HG03565 (cell line): ENCODE measurements at regions not wholly inside any gene's neighbourhood (a gene's known extent, or its start where the extent isn't known, plus 50 kb on each side); places are given as distances from the start of the nearest gene placed in this dataset.

Experiments
- ATAC-seq: cut with Tn5 transposase; IDR thresholded peaks from one replicate; pipeline ENCODE4 v1.9.1; 2021; ENCODE audit warnings: mild to moderate bottlenecking, moderate library complexity; ENCODE audit not compliant: unreplicated experiment

DNA sequence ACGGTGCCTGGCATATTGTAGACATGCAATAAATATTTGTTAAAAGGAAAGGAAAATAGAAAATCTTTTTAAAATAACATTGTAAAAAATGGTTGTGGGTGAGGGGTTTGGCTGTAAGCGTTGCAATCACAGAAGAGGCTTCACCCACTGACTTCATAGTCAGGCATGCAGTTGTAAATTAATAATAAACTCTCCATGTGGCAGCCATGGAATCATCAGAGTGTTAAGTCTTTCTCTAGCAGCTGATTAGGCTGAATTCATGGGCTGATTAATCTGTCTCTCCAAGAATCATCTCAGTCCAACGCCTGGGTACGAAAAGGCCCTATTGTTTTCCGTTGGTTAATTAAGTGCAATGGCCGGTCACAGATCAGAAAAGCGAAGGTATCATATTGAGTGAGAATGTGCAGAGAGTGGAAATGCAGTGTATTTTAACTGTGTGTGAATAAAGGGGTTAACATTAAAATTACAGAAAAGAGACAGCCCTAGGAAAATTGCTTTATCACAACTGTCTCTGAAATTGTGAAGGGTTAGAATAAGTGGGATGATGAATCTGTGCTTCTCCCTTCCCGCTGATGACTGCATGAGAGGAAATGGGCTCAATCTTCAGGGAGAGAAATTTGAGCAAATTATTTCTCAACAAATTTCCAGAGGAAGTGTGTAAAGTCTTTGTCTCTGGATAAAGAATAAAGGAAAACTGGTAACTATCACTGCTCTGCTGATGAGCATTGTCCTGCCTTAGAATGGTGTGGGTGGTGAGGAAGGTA is 269.0 kb downstream of the FAM76B start:
- no peak for ATAC-seq

DNA sequence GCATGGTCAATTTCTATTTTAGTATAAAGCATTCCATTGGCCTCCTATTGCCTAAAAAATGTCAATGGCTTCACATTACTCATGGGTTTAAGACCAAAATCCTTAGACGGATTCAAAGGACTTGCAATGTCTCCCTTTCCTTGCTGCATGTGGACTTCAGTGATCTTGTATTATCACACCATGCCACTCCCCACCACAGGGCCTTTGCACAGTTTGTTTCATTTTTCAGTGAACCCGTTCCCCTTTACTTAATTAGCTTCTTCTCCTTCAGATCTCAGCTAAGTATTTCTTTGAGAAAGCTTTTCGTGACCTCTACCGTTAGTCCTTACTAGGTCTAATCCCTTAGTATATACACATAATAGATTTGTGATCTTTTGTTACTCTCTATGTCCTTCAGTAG is 269.7 kb downstream of the FAM76B start:
- ATAC-seq, result no peak

DNA sequence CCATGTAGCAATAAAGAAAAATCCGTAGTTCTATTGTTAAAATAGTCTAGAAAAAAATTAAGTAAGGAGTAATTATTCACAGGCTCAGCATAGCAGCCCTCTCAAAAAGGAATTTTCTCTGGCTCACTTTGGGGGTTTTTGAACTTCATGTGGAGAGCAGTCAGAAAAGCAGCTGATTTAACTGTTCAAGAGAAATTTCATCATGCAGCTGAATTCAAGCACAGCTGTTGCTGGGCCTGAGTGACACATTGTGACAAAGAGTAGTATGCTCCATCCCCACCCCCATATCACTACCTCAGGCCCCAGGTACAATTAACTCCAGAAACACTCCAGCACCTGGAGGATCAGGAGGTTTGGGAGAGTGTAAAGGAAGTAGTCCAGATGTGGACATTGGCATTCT is 272.1 kb downstream of the FAM76B start:
- ATAC-seq, result no peak

DNA sequence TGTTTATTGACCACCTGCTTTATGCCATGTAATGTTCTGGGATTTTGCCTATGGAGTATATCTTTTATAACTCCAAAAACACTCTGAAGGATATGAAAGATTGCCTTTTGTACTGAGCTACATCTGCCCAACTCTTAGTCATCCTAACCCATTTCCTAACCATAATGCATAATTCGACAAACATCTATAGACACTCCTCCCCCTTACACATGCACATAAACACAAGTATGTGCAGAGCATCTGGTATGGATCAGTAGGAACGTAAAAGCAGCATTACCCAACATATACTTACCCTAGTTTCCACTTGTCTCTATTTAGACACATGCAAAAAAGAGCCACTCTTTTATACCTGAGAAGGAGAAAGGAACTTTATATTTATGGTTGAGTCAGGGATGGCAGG is 272.8 kb downstream of the FAM76B start:
- no peak for ATAC-seq

DNA sequence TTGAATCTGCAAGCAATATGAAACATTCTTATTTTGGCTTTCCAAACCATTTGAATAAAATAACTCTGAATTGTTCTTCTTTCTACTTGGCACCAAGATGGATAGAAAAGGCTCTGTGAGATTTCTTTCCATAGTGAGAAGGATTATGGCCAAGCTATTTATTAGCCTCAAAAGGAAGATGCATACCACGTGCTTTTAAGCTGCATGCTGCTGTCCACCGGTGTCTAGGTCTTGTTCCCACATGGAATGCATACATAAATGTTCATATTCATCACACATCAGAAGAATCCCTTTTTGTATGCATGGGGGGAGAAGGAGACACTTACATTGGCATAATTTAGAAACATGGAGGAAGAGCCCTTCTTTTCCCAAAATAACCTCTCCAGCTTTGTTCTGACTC is 273.4 kb downstream of the FAM76B start:
- no peak for ATAC-seq

DNA sequence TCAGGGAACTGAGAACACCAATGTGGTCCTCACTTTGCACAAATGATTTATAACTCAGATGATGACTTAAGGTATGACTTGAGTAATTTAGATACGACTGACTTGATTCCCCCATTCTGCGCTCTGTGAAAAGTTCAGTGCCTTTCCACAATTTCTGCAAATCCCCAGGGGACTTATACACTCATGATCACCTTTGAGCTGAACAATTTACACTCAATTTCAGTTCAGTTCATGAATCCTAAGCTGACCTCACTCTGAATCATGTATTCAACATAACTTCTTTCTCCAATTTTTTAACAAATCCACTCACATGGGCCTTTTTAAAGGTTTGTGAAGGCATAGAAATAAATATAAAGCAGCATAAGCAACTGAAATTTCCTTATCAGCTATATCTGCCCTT is 274.2 kb downstream of the FAM76B start:
- no peak for ATAC-seq

DNA sequence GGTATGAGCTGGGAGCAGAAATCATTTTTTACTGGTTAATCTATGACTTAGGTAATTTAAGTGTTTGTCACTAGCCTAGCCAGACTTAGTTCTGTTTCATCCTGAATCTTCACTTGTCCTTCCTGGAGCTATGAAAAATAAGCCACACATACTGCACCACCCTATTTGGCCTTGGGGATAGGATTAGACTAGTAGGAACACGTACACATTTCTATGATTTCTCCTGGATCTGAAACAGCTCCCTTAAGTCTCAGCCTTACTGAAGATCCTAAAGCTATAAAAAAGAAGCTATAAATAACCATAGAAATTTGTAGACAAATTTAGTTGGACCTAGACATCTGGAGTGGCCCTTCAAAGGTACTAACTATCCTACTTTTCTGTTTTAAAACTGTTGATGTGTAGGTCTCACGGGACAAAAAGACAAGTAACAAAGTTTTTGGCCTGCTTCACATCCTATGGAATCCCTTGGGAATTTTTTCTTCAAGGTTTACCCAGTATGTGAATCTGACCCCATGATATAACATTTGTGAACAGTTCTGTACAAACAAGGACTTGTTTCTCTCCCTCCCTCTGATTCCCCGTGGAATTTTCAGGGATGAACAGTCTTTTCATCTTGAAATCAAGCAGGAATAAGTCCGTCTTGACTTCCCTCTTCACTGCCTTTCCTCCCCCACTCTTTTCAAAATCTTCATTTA is 275.0 kb downstream of the FAM76B start:
- ATAC-seq, result no peak

DNA sequence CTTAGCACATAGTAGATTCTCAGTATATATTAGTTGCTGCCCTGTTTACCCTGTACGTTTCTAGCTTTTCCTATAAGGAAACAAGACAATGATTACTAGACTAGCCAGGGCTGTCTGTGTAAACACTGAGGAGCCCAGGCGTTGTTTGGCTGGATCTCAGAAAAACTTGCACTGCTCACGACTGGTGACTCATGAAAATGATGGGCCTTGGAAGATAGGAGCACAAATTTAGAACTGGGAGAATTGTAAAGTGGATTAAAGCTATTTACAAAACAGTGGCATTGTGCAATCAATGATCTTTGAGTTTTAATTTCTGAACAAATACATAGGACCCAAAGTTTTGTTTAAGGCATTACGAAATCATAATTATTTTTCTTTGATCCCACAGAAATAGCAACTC is 276.9 kb downstream of the FAM76B start:
- no peak for ATAC-seq

DNA sequence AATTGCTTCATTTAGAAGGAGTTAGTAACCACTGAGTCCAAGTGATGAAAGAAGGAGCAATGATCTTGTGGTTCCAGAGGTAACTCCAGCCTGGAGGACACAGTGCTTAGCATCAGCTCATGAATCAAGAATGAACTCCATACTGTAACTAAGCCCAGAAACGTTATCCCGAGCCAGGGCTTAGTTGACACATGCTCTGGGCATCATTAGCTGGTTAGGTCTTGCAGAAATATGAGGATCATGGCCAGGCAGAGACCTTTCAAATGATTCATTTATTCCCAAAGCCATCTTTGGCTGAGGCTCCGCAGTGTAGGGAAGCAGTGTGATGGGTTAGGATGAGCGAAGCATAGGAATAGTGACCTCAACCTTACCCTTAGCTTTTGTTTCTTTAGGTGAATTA is 277.4 kb downstream of the FAM76B start:
- no peak for ATAC-seq

DNA sequence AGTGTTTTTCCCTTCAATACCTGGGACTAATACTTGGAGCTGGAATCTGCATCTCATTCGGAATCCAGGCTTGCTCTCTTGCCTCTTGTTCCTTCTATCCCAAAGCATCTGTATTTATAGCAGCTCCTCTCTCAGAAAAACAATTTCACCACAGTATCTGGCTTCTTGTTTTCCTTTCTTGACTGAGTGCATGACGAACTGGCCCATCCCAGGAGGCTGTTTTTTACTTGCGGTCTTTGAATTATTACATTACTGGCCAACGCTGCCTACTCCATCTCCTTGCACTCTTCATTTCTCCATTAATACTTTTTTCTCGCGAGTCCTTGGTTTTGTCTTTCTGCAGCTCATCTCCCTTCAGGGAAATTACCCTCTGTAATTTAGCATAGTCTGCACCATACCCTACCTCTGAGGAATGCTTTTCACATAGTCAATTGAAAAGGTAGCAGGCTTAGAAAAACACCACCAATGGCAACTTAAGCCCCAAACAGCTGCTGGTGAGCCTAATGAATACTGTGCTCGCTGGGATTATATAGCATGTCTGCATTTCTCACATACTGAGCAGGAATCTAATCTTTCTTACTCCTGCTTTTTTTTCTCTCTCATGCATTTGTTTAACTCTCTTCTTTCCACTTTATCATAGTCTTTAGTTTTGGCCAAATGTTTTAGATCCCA is 277.4 kb upstream of the SESN3 start:
- no peak for ATAC-seq

DNA sequence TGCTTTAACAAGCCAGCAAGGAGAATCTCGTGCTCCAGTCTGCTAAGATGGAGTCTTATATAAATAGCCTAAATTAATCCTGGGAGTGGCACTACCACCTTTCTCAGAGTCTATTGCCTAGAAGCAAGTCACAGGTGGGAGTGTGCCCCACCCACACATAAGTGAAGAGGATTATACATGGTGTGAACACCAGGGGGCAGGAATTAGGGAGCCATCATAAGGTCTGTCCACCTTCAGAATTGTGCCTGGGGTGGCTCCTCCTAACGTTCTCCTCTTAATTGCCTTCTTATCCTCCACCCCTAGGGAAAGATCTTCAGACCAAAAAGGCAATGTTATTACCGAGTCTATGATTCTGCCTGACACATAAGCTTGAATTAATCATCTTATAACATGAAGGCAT is 276.8 kb upstream of the SESN3 start:
- no peak for ATAC-seq

DNA sequence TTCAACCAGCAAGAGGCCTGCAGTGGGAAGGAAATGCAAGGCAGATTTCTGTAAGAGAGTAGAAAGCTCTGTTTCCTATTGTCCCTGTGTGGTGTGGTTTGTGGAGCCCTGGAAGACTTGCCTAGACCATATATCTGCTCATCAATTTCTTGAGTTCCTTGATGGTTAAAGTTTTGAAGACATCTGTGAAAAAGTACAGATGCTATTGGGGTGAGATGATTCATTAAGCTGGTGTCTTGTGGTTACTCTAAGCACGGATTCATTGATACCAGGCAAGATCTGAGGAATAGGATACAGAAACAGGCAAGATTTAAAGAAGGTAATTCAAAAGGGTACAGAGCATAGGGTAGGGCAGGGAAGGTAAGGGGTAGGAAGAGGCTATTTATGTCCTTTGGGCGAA is 275.8 kb upstream of the SESN3 start:
- no peak for ATAC-seq

DNA sequence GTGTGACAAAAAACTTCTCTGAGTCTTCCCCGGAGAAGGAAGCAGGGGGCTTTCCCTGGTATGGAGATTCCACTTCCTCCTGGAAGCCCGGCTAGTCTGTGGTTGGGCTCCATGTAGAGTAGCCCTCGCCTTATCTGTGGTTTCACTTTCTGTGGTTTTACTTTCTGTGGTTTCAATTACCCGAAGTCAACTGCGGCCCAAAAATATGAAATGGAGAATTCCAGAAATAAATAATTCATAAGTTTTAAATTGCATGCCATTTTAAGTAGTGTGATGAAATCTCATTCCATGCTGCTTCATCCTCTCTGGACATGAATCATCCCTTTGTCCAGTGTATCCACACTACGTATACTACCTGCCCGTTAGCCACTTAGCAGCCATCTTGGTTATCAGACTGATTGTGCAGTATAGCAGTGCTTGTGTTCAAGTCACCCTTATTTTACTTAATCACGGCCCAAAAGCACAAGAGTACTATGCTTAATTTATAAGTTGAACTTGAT is 275.0 kb upstream of the SESN3 start:
- ATAC-seq, result no peak

DNA sequence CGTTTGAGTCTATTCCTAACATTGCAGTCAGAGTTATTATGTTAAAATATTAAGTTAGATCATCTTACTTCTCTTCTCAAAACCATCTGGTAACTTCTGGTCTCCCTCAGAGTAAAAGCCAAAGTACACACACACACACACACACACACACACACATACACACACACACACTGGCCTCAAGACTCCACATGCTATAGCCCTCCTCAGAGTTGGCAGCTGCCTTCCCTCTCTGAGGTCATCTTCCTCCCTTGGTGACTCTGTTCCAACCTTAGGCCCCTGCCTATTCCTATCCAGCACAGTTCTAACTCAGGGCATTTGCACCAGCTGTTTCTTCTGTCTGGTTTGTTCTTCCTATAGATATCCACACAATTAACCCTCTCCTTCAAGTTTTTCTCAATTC is 272.0 kb upstream of the SESN3 start:
- no peak for ATAC-seq

DNA sequence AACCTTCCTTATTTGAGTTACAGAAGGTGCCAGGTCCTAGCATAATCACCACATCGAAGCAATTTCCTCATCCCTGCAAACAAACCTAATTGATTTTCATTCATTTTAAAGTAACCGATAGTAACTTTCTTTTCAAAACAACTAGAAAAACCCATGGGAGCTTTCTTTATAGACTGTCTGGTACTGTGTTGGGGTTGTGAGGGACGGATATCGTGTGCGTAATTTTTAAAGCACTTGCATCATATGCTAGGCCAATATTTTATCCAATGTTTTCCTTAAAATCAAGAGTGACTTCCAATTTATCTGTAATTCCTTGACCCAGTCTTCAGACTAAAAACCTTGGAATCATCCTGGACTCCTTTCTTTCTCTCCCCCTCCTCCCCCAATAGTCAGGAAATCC is 271.5 kb upstream of the SESN3 start:
- no peak for ATAC-seq

DNA sequence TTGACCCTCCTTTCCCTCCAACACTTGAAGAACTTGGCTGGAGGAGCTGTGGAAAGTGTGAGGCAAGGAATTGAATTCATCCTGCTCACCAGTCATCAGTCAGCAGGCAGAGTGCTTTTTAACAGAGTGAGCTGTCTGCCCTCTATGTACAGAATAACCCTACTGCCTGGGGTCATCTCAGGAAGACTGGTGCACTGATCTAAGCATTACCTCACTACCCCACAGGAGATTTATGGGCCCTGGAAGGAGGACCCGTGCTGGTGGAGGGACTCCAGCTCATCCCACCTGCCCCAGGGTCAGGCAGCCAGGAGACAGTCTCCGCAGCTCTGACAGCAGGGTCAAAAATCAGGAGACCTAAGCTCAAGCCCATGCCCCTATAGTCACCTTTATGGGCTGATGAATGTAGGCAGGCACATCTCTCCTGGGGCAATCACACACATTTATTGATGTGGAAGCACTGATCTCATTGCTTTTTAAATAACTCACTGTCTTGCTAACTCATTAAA is 270.8 kb upstream of the SESN3 start:
- ATAC-seq, result no peak

DNA sequence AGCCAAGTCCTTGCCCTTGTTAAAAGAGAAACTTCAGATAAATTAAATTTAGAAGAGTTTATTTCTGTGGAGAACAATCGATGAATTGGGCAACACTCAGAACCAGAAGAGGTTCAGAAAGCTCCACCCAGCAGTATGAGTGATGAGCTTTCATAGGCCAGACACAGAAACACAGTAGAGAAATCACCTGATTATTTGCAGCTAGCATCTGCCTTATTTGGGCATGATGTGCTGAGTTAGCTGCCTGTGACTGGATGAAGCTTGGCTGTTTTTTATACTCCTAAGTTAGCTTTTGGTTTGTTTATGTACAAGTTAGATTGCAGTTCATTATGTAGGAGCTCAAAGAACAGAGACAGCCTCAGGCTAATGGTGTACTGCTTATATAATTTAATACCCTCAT is 269.5 kb upstream of the SESN3 start:
- no peak for ATAC-seq

DNA sequence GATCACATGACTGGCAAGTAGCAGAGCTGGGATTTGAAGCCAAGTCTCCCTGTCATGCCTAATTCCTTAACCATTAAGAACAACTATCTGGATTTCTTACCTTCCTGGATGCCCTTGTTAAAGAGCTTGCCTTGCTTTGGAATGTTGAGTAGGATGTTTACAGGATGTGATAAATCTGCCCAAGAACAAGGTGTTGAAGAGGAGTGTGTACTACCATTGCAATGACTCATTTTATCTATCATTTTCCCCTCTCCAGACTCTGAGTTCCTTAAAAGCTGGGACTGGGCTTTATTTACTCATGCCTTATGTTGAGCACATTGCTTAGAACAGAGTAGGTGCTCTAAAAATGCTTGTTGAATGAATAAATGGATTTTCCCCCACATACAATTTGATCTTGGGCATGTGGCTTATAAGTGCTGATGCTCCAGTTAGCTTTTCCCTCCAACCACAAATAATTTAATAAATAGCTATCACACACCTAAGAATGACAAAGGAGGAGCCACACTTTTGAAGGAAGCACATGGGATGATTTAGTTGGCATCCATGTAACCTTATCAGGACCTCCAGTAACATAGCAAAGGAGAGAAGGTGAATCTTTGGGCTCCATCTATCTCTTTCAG is 268.6 kb upstream of the SESN3 start:
- ATAC-seq, result no peak

DNA sequence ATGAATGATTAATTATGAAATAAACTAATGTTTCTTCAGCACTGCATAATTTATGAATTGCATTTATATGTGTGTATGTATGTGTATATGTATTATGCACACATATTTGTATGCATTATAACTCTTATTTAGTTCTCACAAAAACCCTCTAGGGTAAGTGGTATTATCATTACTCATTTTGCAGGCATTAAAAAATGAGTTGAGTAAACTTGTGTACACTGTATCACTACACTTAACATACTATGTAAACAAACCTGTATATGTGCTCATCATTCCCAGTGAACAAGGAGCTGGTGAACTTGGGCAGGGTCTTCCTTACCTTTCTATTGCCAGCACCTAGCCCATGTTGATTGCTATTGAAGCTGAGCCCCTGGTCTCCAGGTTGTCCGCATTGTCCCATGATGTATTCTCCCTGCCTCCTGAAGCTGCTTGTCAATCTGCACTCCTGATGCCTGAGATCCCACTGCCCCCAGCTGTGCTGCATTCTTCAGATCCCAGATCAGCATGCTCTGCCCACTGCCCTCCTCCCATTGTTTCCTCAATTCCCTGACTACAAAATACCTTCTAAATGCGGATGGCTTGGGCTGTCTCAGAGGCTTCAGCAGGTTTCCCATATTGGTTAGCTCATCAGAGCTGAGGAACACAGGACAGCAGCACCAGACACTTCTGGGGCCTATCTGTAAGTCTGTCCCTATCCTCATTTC is 267.9 kb upstream of the SESN3 start:
- ATAC-seq, result no peak

DNA sequence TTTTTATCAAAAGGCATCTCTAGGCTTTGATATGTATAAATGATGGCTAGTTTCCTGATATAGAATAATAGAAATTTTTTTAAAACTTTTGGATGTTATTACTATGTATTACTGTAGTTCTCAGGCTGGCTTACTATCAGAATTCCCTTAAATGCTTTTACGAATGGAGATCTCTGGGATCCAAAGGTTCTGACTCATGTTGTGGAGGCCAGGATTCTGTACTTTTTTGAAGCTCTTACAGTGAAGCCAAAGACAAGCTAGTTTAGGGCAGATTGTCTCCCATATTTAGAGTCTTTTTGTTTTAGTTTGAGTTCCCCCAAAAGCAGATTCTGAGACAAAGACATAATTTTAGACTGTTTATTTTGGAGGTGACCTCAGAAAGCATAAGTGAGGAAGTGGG is 265.9 kb upstream of the SESN3 start:
- no peak for ATAC-seq

DNA sequence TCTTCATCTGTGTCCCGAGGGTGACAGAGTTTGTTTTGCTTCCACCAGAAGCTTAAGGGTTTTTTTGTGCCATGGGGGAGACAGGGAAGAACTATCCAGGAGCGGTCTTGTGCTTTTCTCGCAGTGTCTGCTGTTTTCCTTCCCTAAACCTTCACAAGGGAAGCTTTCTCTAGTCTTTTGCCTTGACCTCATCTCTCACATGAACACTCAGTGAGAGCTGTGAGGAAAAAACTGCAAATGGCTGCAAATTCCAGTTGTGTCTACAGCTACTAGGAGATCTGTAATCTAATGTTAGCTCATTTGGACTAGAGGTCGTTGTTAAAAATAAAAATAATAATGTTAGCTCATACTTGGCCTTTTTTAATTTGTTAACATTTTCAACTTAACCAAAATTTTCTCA is 264.7 kb upstream of the SESN3 start:
- ATAC-seq, result no peak
